Pancreas (tissue), 10 donors: ENCODE measurements at regions not wholly inside any gene's neighbourhood (a gene's known extent, or its start where the extent isn't known, plus 50 kb on each side); places are given as distances from the start of the nearest gene placed in this dataset.

Experiments used
- ATAC-seq, 4 donors: fragments of 200-7000 bp; cut with Tn5 transposase; one replicate each; pipeline versions ENCODE4 v1.8.0 to v1.9.1; 2020; ENCODE audit warnings: mild to moderate bottlenecking in 4 of 4, moderate library complexity in 4 of 4
- DNase-seq, 6 donors: peaks; one replicate each; pipeline ENCODE4 v3.0.0-alpha.2; 2020
- FAIRE-seq: peaks from 2 replicates; lab custom pipeline; 2012; peaks lifted over from hg19 to GRCh38; lab: Jason Lieb, UNC
- H3K27ac ChIP-seq, 4 donors: fragments of 200-600 bp; sonication (generic); 1 replicate in 3 of 4; 2 replicates in 1 of 4; pipeline versions ENCODE4 v1.5.0 to v1.8.0; 2020
- H3K27me3 ChIP-seq, 4 donors: fragments of 200-600 bp; one replicate each; pipeline ENCODE4 v1.8.0; 2021
- H3K36me3 ChIP-seq, 3 donors: fragments of 200-600 bp; sonication (generic) in 1 of 3; one replicate each; pipeline versions ENCODE4 v1.5.0 to v1.8.0; 2020 to 2021
- H3K4me1 ChIP-seq, 3 donors: fragments of 200-600 bp; one replicate each; pipeline ENCODE4 v1.8.0; 2021
- H3K4me3 ChIP-seq, 4 donors: fragments of 200-600 bp; sonication (generic) in 2 of 4; one replicate each; pipeline versions ENCODE4 v1.5.0 to v1.8.0; 2020 to 2021
- H3K9me3 ChIP-seq, 4 donors: fragments of 200-600 bp; one replicate each; pipeline ENCODE4 v1.8.0; 2021
- CTCF ChIP-seq, 4 donors: fragments of 200-600 bp; sonication (generic) in 3 of 4; IDR thresholded peaks; one replicate each; pipeline versions ENCODE4 v1.5.0 to v1.8.0; 2021; ENCODE audit warnings: antibody characterized with exemption in 4 of 4
- WGBS, 2 donors: extraction: QIAGEN DNeasy Blood & Tissue Kit; methylation state at CpG; one replicate each; pipeline ENCODE4 v1.1.7; 2013; 5-methylcytosine and 5-hydroxymethylcytosine counted together
- intact Hi-C, 3 donors: fragments of 100-400 bp; cut with DNase I; formaldehyde crosslinking; loops; one replicate each; pipeline versions ENCODE4 v1.11.1 to v1.14.2; 2022
- donor health status: healthy with polysubstance abuse.
- donor health status: DM: no; HTN: no; CAD: no; lungs with moderate emphysema.
- donor health status: DM: no; HTN: no; CAD: no.
- donor health status: control.
- donor health status: control.
- donor health status: Bipolar disorder and iron deficiency.
- donor health status: DM: yes; HTN: yes; CAD: no.
- donor health status: DM: no; HTN: no; CAD: no.
- donor health status: DM: no; HTN: no; CAD: no.
- donor health status: DM: yes; HTN: yes; CAD: no.

- H3K4me3 ChIP-seq = no peak overlapping the region
- intact Hi-C loops = no loop called here
- TF ChIP-seq CTCF (IDR thresholded peaks at IDR 0.05) = no peak
- no peak for ATAC-seq
- H3K27ac ChIP-seq = no peak overlapping the region
- no peaks in the 10 kb centered on the region for H3K27me3 ChIP-seq
- H3K9me3 ChIP-seq = peaks cover 0 to 3% (median 0%) of the 10 kb centered on the region in 4 donors
- no peaks in the 10 kb centered on the region for H3K36me3 ChIP-seq
- no peak for DNase-seq
- H3K4me1 ChIP-seq = no peaks in the 10 kb centered on the region
- no peak for FAIRE-seq
- WGBS, 2 donors = 65 to 68% methylated on average over 1 of the region's 1 CpG
Observed at GRCh38 chr6:81979767-81980166, 227.3 kb upstream of the TENT5A start.

- intact Hi-C loops = no loop called here
- no peaks in the 10 kb centered on the region for H3K36me3 ChIP-seq
- H3K4me3 ChIP-seq = no peak overlapping the region
- H3K27me3 ChIP-seq = no peaks in the 10 kb centered on the region
- no peak for TF ChIP-seq CTCF (IDR thresholded peaks at IDR 0.05)
- DNase-seq (no peak), FAIRE-seq (no peak), ATAC-seq (no peak)
- H3K27ac ChIP-seq = no peak overlapping the region
- no peaks in the 10 kb centered on the region for H3K4me1 ChIP-seq
- peaks cover 0 to 3% (median 0%) of the 10 kb centered on the region in 4 donors for H3K9me3 ChIP-seq
Observed at GRCh38 chr6:81979329-81979728, 226.8 kb upstream of the TENT5A start.

DNA sequence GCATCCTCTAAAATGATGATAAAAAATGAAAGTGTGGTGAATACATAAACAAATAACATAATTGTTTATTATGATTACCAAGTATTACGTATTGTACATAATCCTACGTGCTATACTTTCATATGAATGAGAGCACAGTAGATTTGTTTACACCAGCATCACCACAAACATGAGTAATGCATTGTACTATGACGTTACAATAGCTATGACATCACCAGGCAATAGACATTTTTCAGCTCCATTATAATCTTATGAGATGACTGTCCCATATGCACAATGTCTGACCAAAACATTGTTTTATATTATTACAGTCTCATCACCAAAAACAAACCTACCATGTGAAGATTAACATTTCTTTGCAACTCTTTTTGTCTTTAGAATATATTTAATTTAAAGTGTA, 225.7 kb upstream of the TENT5A start:
- no peaks in the 10 kb centered on the region for H3K27me3 ChIP-seq
- 60 to 75% methylated on average over 3 of the region's 3 CpGs for WGBS, 2 donors
- no peak overlapping the region for H3K27ac ChIP-seq
- no peaks in the 10 kb centered on the region for H3K36me3 ChIP-seq
- peaks cover 0 to 3% (median 0%) of the 10 kb centered on the region in 4 donors for H3K9me3 ChIP-seq
- no peak overlapping the region for H3K4me3 ChIP-seq
- TF ChIP-seq CTCF (IDR thresholded peaks at IDR 0.05) = no peak
- ATAC-seq (no peak), FAIRE-seq (no peak), DNase-seq (no peak)
- H3K4me1 ChIP-seq = no peaks in the 10 kb centered on the region
- intact Hi-C loops = no loop called here

- no peaks in the 10 kb centered on the region for H3K36me3 ChIP-seq
- ATAC-seq = no peak
- H3K27me3 ChIP-seq = no peaks in the 10 kb centered on the region
- WGBS, 2 donors = 52 to 75% methylated on average over 2 of the region's 2 CpGs
- no peak overlapping the region for H3K27ac ChIP-seq
- intact Hi-C loops = no loop called here
- peaks cover 0 to 3% (median 0%) of the 10 kb centered on the region in 4 donors for H3K9me3 ChIP-seq
- DNase-seq = no peak
- FAIRE-seq = no peak
- no peak overlapping the region for H3K4me3 ChIP-seq
- no peaks in the 10 kb centered on the region for H3K4me1 ChIP-seq
- no peak for TF ChIP-seq CTCF (IDR thresholded peaks at IDR 0.05)
Observed at GRCh38 chr6:81977486-81977885, 225.0 kb upstream of the TENT5A start.

DNA sequence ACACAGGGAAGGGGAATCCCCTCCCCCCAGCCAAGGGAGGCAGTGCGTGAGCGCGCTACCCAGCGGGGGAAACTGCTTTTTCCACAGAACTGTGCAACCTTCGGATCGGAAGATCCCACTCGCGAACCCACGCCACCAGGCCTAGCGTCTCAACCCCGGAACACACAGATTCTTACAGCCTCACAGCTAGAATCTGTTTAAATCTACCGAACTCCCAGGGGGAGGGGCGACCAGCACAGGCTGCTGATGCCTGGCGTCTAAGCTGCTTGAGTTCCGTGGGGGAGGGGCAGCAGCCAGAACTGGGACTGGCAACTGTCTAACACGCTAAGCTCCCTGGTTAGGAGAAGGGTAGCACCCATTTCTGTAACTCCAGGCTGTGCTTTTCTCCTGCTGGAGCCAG, 217.3 kb upstream of the TENT5A start:
- ATAC-seq = no peak
- TF ChIP-seq CTCF (IDR thresholded peaks at IDR 0.05) = no peak
- H3K4me1 ChIP-seq = no peaks in the 10 kb centered on the region
- 78 to 80% methylated on average over 16 of the region's 16 CpGs for WGBS, 2 donors
- intact Hi-C loops = no loop called here
- H3K27me3 ChIP-seq = no peaks in the 10 kb centered on the region
- H3K4me3 ChIP-seq = no peak overlapping the region
- no peaks in the 10 kb centered on the region for H3K36me3 ChIP-seq
- FAIRE-seq = no peak
- no peak overlapping the region for H3K27ac ChIP-seq
- H3K9me3 ChIP-seq = no peaks in the 10 kb centered on the region
- peak in 2 of 6 donors; percentile 34 to 41 for DNase-seq
